ENCODE measurements at regions not wholly inside any gene's neighbourhood (a gene's known extent, or its start where the extent isn't known, plus 50 kb on each side); places are given as distances from the start of the nearest gene placed in this dataset.

DNA sequence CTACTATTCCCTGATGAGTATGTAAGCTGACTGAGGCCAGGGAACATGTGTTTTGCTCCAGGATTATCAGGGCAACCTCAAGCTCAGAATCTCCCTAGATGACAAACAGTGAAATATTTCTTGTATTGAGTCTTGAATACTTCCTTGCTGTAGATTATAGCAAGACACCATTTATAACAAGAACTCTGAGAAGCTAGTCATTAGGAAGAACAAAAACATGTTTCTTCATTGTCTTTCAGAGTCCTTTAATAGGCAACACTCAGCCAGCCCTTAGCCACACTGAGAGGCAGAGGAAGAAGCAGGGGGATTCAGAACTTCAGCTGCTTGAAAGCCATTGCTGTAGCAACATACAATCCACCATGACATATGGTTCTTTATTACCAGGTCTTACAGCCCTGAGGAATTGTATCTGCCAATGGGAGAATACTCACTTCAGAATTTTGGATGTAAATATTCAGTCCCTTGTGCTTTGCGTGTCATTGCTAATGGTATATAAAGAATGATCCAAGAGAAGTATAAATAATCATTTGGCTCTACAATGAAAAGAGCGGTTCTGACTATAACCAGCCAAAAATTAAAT, 117.5 kb upstream of the NCKAP5 start:
- no peaks in the 10 kb centered on the region for H3K23me2 ChIP-seq (ENCODE audit: insufficient read length, low read depth, low read length, poor library complexity, severe bottlenecking)
- DNase-seq, result no peak
- H4K8ac ChIP-seq (replicated peaks; ENCODE audit: insufficient read length, low read depth, low read length), result no peak overlapping the region
- Mint-ChIP-seq H3K27ac (no peak overlapping the region), H3K4me3 (no peak overlapping the region), H3K4me1 (peaks cover 0 to 2% of the 10 kb centered on the region in 2 experiments; a peak in 2 of 4 replicates), H3K9me3 (no peaks in the 10 kb centered on the region), H3K36me3 (ENCODE audit: insufficient read depth in 1 of 3, low read depth in 3 of 3) (no peaks in the 10 kb centered on the region), H3K27me3 (ENCODE audit: low read depth) (no peaks in the 10 kb centered on the region; the same call in 1 of the 2 replicates)
- no peak overlapping the region for H4K5ac ChIP-seq (ENCODE audit: insufficient read length, low read depth, low read length)
- H3K27ac ChIP-seq (ENCODE audit: insufficient read length, low read depth, low read length), result no peak overlapping the region
- no peak overlapping the region for H2BK12ac ChIP-seq (ENCODE audit: insufficient read length, low read depth, low read length)
- no peak overlapping the region for H3K56ac ChIP-seq (ENCODE audit: insufficient read length, low read depth, low read length)
- TF ChIP-seq CTCF (conservative IDR thresholded peaks at IDR 0.05), result no peak
- WGBS (ENCODE audit: extremely low coverage, insufficient read length, low lambda C conversion rate), result no CpG with 5 or more reads among the region's 2 CpGs
- H3T11ph ChIP-seq (ENCODE audit: low read length), result no peak overlapping the region
- H3K4me2 ChIP-seq (ENCODE audit: insufficient read depth, insufficient read length, low read length), result no peak overlapping the region
- no peak overlapping the region for H2AFZ ChIP-seq (ENCODE audit: low read length)
- H3K18ac ChIP-seq (ENCODE audit: insufficient read length, low read depth, low read length), result no peak overlapping the region
- no peak overlapping the region for H3K4ac ChIP-seq (ENCODE audit: low read depth, low read length)
- H3K79me1 ChIP-seq (ENCODE audit: insufficient read depth, low read depth, low read length, poor library complexity, severe bottlenecking), result no peaks in the 10 kb centered on the region
- no peaks in the 10 kb centered on the region for H3K9me3 ChIP-seq (ENCODE audit: control insufficient read depth, low read depth, low read length)
- H3K4me1 ChIP-seq (ENCODE audit: insufficient read depth, low read length), result no peaks in the 10 kb centered on the region
- H2BK15ac ChIP-seq (ENCODE audit: low read depth, low read length), result no peak overlapping the region
- no peak overlapping the region for H3K14ac ChIP-seq (ENCODE audit: insufficient read depth, low read length)
- H2BK20ac ChIP-seq (ENCODE audit: low read depth, low read length, poor library complexity, severe bottlenecking), result no peak overlapping the region
- no peaks in the 10 kb centered on the region for H3K27me3 ChIP-seq (ENCODE audit: insufficient read depth, low read length)
- H3K23ac ChIP-seq (ENCODE audit: insufficient read length, low read depth, low read length), result no peak overlapping the region
- H4K91ac ChIP-seq (ENCODE audit: insufficient read length, low read depth, low read length), result no peak overlapping the region
- H2BK120ac ChIP-seq (ENCODE audit: low read depth, low read length, poor library complexity, severe bottlenecking), result no peak overlapping the region
- no peak overlapping the region for H2AK5ac ChIP-seq (ENCODE audit: insufficient read length, low read length)
- no peak overlapping the region for H3K9ac ChIP-seq (ENCODE audit: extremely low read depth, insufficient read length, low read length)
- no peak overlapping the region for H2BK5ac ChIP-seq (ENCODE audit: insufficient read length, low read length)
- no peaks in the 10 kb centered on the region for H3K79me2 ChIP-seq (ENCODE audit: insufficient read depth, low read length)
- no peaks in the 10 kb centered on the region for H4K20me1 ChIP-seq (ENCODE audit: control insufficient read depth, insufficient read depth, insufficient read length)
